A673 (cell line): ENCODE measurements at regions not wholly inside any gene's neighbourhood (a gene's known extent, or its start where the extent isn't known, plus 50 kb on each side); places are given as distances from the start of the nearest gene placed in this dataset.

Experiments used
- BruUV-seq: library from RNA; stranded (reverse); fragments of 400-500 nt; replicated peaks from 2 replicates; lab custom pipeline; 2021; lab: Mats Ljungman, UMichigan
- CTCF ChIA-PET: fragments of 300-600 bp; sonication (Branson Sonifier 250); formaldehyde crosslinking; loops from one replicate; lab custom pipeline; 2022; ENCODE audit warnings: antibody characterized with exemption; lab: Charles Lee
- POLR2A ChIA-PET: fragments of 300-600 bp; sonication (Branson Sonifier 250); formaldehyde crosslinking; loops from one replicate; lab custom pipeline; 2022; ENCODE audit warnings: antibody characterized with exemption; ENCODE audit not compliant: low non-redundant PET; lab: Charles Lee
- DNase-seq: peaks from one replicate; pipeline ENCODE4 v3.0.0-alpha.2; 2015; ENCODE audit warnings: low spot score
- H3K27ac ChIP-seq: fragments of 200-600 bp; sonication (generic); 2 replicates; pipeline ENCODE4 v1.5.1; 2016; ENCODE audit warnings: mixed run types, low read depth, mild to moderate bottlenecking, mixed read lengths, antibody characterized with exemption, low read length; ENCODE audit not compliant: poor library complexity, severe bottlenecking
- H3K27me3 ChIP-seq: fragments of 200-600 bp; sonication (generic); replicated peaks from 2 replicates; pipeline ENCODE4 v1.6.1; 2017; ENCODE audit warnings: mixed run types, low read depth, mild to moderate bottlenecking, mixed read lengths, antibody characterized with exemption, low read length; ENCODE audit not compliant: insufficient read depth, poor library complexity
- H3K36me3 ChIP-seq: fragments of 200-600 bp; sonication (generic); 2 replicates; pipeline ENCODE4 v1.6.1; 2016; ENCODE audit warnings: mixed run types, mild to moderate bottlenecking, mixed read lengths, antibody characterized with exemption, low read length; ENCODE audit not compliant: insufficient read depth, poor library complexity, severe bottlenecking
- H3K4me1 ChIP-seq: fragments of 200-600 bp; sonication (generic); 2 replicates; pipeline ENCODE4 v1.6.1; 2017; ENCODE audit warnings: mixed run types, mild to moderate bottlenecking, mixed read lengths, antibody characterized with exemption, low read length; ENCODE audit not compliant: insufficient read depth, poor library complexity, severe bottlenecking
- H3K4me3 ChIP-seq: fragments of 200-600 bp; sonication (generic); 2 replicates; pipeline ENCODE4 v1.5.1; 2016; ENCODE audit warnings: low read depth, mixed run types, mild to moderate bottlenecking, mixed read lengths, low read length; ENCODE audit not compliant: poor library complexity, severe bottlenecking
- H3K9me3 ChIP-seq: fragments of 200-600 bp; sonication (generic); 2 replicates; pipeline ENCODE4 v1.6.1; 2016; ENCODE audit warnings: mixed run types, low read depth, mild to moderate bottlenecking, mixed read lengths, antibody characterized with exemption, low read length; ENCODE audit not compliant: poor library complexity, severe bottlenecking
- EZH2 ChIP-seq: fragments of 200-600 bp; sonication (generic); IDR thresholded peaks from 2 replicates; pipeline ENCODE4 v1.6.1; 2017; ENCODE audit warnings: borderline replicate concordance, low read depth, mild to moderate bottlenecking, mixed read lengths, antibody characterized with exemption, low read length; ENCODE audit not compliant: poor library complexity, severe bottlenecking
- intact Hi-C: fragments of 100-400 bp; cut with micrococcal nuclease; formaldehyde crosslinking; loops from one replicate; pipeline ENCODE4 v1.10.0; 2022; ENCODE audit not compliant: unreplicated experiment
- TF ChIP-seq, protein P1 (sequence below): fragments of 300-800, 200-600 bp; sonication (generic); conservative IDR thresholded peaks from 2 replicates; pipeline ENCODE4 v1.5.1; 2017; ENCODE audit warnings: low read depth, mild to moderate bottlenecking, antibody characterized with exemption, low read length, moderate library complexity, mixed read lengths

DNA sequence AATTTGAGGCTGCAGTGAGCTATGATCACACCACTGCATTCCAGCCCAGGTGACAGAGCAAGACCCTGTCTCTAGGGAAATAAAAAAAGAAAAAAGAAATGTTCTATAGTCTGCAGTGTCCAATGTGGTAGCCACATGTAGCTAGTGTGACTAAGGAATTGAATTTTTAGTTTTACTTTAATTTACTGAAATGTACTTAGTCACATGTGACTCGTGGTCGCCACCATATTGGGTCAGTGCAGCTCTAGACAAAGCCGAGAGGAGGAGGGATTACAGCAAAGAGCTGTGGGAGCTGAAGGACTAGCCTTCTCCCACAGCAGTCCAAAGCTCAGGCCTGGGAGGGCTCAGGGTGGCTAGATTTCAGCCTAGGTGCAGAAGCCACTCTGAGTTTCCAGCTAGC lies 65.9 kb upstream of the NTRK3 start:
- H3K9me3 ChIP-seq = no peaks in the 10 kb centered on the region
- POLR2A ChIA-PET = no interaction called here
- intact Hi-C loops = no loop called here
- TF ChIP-seq EZH2 = no peak
- BruUV-seq = no TSS peak
- H3K36me3 ChIP-seq = no peaks in the 10 kb centered on the region
- no peak for DNase-seq
- no peaks in the 10 kb centered on the region for H3K4me1 ChIP-seq
- no peak overlapping the region for H3K4me3 ChIP-seq
- no peak overlapping the region for H3K27ac ChIP-seq
- H3K27me3 ChIP-seq = peaks cover 46% of the 10 kb centered on the region
- CTCF ChIA-PET = no interaction called here

DNA sequence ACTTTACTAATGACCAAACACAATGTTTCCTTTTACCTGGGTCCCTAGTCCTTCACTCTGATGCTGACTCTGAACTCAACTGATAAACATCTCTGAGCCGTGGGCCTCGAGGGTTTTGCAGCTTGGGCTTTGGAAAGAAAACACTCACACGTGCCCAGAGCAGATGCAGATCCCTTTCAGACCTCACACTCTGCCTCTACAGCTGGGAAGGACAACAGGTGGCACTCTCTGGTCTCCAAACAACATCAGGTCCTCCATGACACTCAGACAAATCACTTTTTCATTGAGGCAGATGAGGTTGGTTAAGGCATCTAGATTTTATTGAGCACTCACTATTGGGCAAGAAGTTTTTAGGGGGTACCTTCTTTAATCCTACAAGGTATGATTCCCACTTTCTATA lies 64.7 kb upstream of the NTRK3 start:
- intact Hi-C loops = no loop called here
- Histone ChIP-seq H3K4me1 (no peaks in the 10 kb centered on the region), H3K4me3 (no peak overlapping the region), H3K27ac (no peak overlapping the region), H3K27me3 (peaks cover 45% of the 10 kb centered on the region), H3K9me3 (no peaks in the 10 kb centered on the region), H3K36me3 (no peaks in the 10 kb centered on the region)
- no peak for DNase-seq
- CTCF ChIA-PET = no interaction called here
- no TSS peak for BruUV-seq
- TF ChIP-seq, protein P1, sequence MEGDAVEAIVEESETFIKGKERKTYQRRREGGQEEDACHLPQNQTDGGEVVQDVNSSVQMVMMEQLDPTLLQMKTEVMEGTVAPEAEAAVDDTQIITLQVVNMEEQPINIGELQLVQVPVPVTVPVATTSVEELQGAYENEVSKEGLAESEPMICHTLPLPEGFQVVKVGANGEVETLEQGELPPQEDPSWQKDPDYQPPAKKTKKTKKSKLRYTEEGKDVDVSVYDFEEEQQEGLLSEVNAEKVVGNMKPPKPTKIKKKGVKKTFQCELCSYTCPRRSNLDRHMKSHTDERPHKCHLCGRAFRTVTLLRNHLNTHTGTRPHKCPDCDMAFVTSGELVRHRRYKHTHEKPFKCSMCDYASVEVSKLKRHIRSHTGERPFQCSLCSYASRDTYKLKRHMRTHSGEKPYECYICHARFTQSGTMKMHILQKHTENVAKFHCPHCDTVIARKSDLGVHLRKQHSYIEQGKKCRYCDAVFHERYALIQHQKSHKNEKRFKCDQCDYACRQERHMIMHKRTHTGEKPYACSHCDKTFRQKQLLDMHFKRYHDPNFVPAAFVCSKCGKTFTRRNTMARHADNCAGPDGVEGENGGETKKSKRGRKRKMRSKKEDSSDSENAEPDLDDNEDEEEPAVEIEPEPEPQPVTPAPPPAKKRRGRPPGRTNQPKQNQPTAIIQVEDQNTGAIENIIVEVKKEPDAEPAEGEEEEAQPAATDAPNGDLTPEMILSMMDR = no peak
- TF ChIP-seq EZH2 = no peak
- POLR2A ChIA-PET = no interaction called here

DNA sequence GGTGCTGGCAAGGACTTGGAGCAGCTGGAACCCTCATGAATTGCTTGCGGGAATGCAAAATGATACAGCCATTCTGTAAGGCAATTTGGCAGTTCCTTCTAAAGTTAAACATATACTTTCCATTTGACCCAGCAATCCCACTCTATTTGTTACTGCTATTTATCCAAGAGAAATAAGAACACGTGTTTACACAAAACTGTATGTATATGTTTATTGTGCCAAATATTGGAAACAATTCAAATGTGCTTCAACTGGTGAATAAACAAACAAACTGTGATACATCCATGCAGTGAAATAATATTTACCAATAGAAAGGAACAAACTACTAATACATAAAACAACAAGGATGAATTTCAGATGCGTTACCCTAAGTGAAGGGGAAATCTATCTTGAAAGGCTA lies 60.0 kb upstream of the NTRK3 start:
- Histone ChIP-seq H3K27me3 (peaks cover 45% of the 10 kb centered on the region), H3K27ac (no peak overlapping the region), H3K4me1 (no peaks in the 10 kb centered on the region), H3K9me3 (no peaks in the 10 kb centered on the region), H3K4me3 (no peak overlapping the region), H3K36me3 (no peaks in the 10 kb centered on the region)
- intact Hi-C loops = no loop called here
- no TSS peak for BruUV-seq
- TF ChIP-seq, protein P1 = no peak
- no peak for TF ChIP-seq EZH2
- ChIA-PET CTCF (no interaction called here), POLR2A (no interaction called here)
- DNase-seq = no peak

DNA sequence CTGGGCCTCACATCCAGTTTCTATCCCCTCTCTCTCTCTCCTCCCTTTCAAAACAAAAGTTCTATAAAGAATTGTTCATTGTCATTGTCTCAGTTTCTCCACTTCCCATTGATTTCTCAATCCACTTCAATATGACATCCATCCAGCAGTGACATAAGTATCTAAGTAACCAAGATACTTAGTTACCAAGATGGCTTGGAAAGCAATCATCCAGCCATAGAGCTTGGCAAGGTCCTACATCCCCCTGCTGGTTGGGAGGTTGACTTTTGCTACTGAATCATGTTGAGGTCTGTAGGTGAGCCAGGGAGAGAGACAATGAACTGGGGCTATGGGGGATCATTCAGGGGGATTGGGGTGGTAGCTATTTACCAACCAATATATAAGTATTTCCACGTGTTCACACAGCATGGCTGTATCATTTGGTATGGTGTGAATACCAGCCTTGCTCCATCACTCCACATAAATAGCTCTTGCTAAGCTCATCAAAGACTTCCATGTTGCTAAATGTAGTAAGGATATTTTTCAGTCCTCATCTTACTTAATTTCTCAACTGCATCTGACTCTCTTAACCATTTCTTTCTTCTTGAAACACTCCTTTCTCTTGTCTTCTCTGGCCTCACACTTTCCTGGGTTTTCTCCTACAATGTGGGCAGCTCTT lies 58.8 kb upstream of the NTRK3 start:
- POLR2A ChIA-PET = no interaction called here
- CTCF ChIA-PET = no interaction called here
- H3K27ac ChIP-seq = no peak overlapping the region
- intact Hi-C loops = no loop called here
- H3K4me3 ChIP-seq = no peak overlapping the region
- no peaks in the 10 kb centered on the region for H3K4me1 ChIP-seq
- BruUV-seq = no TSS peak
- H3K9me3 ChIP-seq = no peaks in the 10 kb centered on the region
- H3K27me3 ChIP-seq = peaks cover 57% of the 10 kb centered on the region
- no peaks in the 10 kb centered on the region for H3K36me3 ChIP-seq
- TF ChIP-seq, protein P1 = no peak
- no peak for TF ChIP-seq EZH2
- DNase-seq = no peak
